Endothelial cell of umbilical vein (primary cell): ENCODE measurements at regions not wholly inside any gene's neighbourhood (a gene's known extent, or its start where the extent isn't known, plus 50 kb on each side); places are given as distances from the start of the nearest gene placed in this dataset.

Experiments used
- BruUV-seq: library from RNA; stranded (reverse); fragments of 400-500 nt; replicated peaks from 2 replicates; lab custom pipeline; 2021; lab: Mats Ljungman, UMichigan
- CTCF ChIA-PET: fragments of 300-600, 350-600 bp; sonication (Branson Sonifier 250); formaldehyde crosslinking; loops from one replicate; lab custom pipeline; 2021; ENCODE audit warnings: antibody characterized with exemption, inconsistent platforms; lab: Charles Lee
- POLR2A ChIA-PET: fragments of 300-600, 350-600 bp; sonication (Branson Sonifier 250); formaldehyde crosslinking; loops from one replicate; lab custom pipeline; 2021; ENCODE audit warnings: antibody characterized with exemption, inconsistent platforms; lab: Charles Lee
- DNase-seq: peaks from one replicate; pipeline ENCODE4 v3.0.0-alpha.2; 2011; ENCODE audit warnings: low read depth, low spot score
- FAIRE-seq: peaks from 2 replicates; lab custom pipeline; 2011; peaks lifted over from hg19 to GRCh38; lab: Jason Lieb, UNC
- H2AFZ ChIP-seq: 2 replicates; pipeline ENCODE4 v1.6.0; 2012; ENCODE audit warnings: low read depth, low read length, control low read depth, inconsistent platforms
- H3K27ac ChIP-seq: 2 replicates; pipeline ENCODE4 v1.5.1; 2011; ENCODE audit warnings: low read depth, mild to moderate bottlenecking, control low read depth, low read length, moderate library complexity; ENCODE audit not compliant: insufficient read depth
- H3K27me3 ChIP-seq, 2 experiments: 2 replicates each; pipeline versions ENCODE4 v1.6.0 to v1.6.1; 2011; ENCODE audit warnings: low read length in 2 of 2, mixed read lengths in 1 of 2; ENCODE audit not compliant: control insufficient read depth in 2 of 2, insufficient read depth in 2 of 2
- H3K36me3 ChIP-seq, 2 experiments: 2 replicates in 1 of 2; 3 replicates in 1 of 2; pipeline ENCODE4 v1.5.1; 2011; ENCODE audit warnings: low read length in 2 of 2, mild to moderate bottlenecking in 1 of 2, moderate library complexity in 1 of 2; ENCODE audit not compliant: control insufficient read depth in 2 of 2, insufficient read depth in 2 of 2; ENCODE audit errors: extremely low read depth in 1 of 2
- H3K4me1 ChIP-seq: 3 replicates; pipeline ENCODE4 v1.5.1; 2011; ENCODE audit warnings: mild to moderate bottlenecking, low read length; ENCODE audit not compliant: control insufficient read depth, insufficient read depth; ENCODE audit errors: extremely low read depth
- H3K4me2 ChIP-seq: 2 replicates; pipeline ENCODE4 v1.6.1; 2011; ENCODE audit warnings: low read length, control low read depth, mixed read lengths; ENCODE audit not compliant: insufficient read depth
- H3K4me3 ChIP-seq, 3 experiments: fragments of 200-600 bp in 1 of 3; sonication (generic), shearing (Covaris generic) in 1 of 3; replicated peaks in 1 of 3; 2 replicates each; pipeline ENCODE4 v1.5.1; 2011 to 2016; ENCODE audit warnings: control low read depth in 3 of 3, low read length in 3 of 3, mild to moderate bottlenecking in 2 of 3, inconsistent platforms in 1 of 3, low read depth in 1 of 3, moderate library complexity in 1 of 3; ENCODE audit not compliant: insufficient read depth in 1 of 3
- H3K79me2 ChIP-seq: 2 replicates; pipeline ENCODE4 v1.6.0; 2012; ENCODE audit warnings: low read length, inconsistent platforms; ENCODE audit not compliant: control insufficient read depth, insufficient read depth
- H3K9ac ChIP-seq: replicated peaks from 2 replicates; pipeline ENCODE3; 2011; ENCODE audit warnings: low read length, control low read depth; ENCODE audit not compliant: insufficient read depth; ENCODE audit errors: extremely low read depth
- H3K9me1 ChIP-seq: replicated peaks from 3 replicates; pipeline ENCODE4 v1.6.0; 2011; ENCODE audit warnings: mild to moderate bottlenecking, low read length; ENCODE audit not compliant: control insufficient read depth, insufficient read depth; ENCODE audit errors: extremely low read depth
- H3K9me3 ChIP-seq: replicated peaks from 2 replicates; pipeline ENCODE4 v1.5.1; 2012; ENCODE audit warnings: low read length, inconsistent platforms; ENCODE audit not compliant: control insufficient read depth, insufficient read depth
- H4K20me1 ChIP-seq: replicated peaks from 2 replicates; pipeline ENCODE3; 2011; ENCODE audit warnings: mild to moderate bottlenecking, low read length; ENCODE audit not compliant: control insufficient read depth, insufficient read depth; ENCODE audit errors: extremely low read depth
- EZH2 ChIP-seq: IDR thresholded peaks from 2 replicates; pipeline ENCODE4 v1.6.1; 2012; ENCODE audit warnings: borderline replicate concordance, low read depth, mild to moderate bottlenecking, moderate library complexity, low read length, inconsistent platforms; ENCODE audit not compliant: severe bottlenecking
- FOS ChIP-seq: IDR thresholded peaks from 2 replicates; pipeline ENCODE4 v1.6.1; 2011; ENCODE audit warnings: mild to moderate bottlenecking, low read length, moderate library complexity, borderline replicate concordance; ENCODE audit not compliant: insufficient read depth
- GATA2 ChIP-seq: IDR thresholded peaks from 2 replicates; pipeline ENCODE4 v1.7.0; 2011; ENCODE audit warnings: low read depth, mild to moderate bottlenecking, moderate library complexity, mixed read lengths, low read length; ENCODE audit not compliant: insufficient read length, insufficient read depth
- JUN ChIP-seq: IDR thresholded peaks from 2 replicates; pipeline ENCODE4 v1.6.1; 2011; ENCODE audit warnings: borderline replicate concordance, low read depth; ENCODE audit not compliant: insufficient read length, insufficient read depth
- MYC ChIP-seq: IDR thresholded peaks from one replicate; pipeline ENCODE4 v1.6.1; 2011; ENCODE audit warnings: mild to moderate bottlenecking, low read depth, low read length
- POLR2A ChIP-seq: IDR thresholded peaks from 2 replicates; pipeline ENCODE4 v1.6.1; 2012; ENCODE audit warnings: low read depth, mild to moderate bottlenecking, control low read depth, low read length
- POLR2AphosphoS5 ChIP-seq: IDR thresholded peaks from 2 replicates; pipeline ENCODE4 v1.6.1; 2012; ENCODE audit warnings: low read depth, mild to moderate bottlenecking, control low read depth, low read length, moderate library complexity; ENCODE audit not compliant: insufficient read depth
- dilution Hi-C: fragments of 300-500 bp; cut with MboI; formaldehyde crosslinking; loops from one replicate; pipeline ENCODE4 v1.15.0; 2019; ENCODE audit warnings: low sequenced_read_pairs; ENCODE audit not compliant: extremely low pct_ligation_motif_present
- intact Hi-C: fragments of 100-400 bp; cut with micrococcal nuclease; formaldehyde crosslinking; loops from one replicate; pipeline ENCODE4 v1.10.0; 2022
- TF ChIP-seq, protein P1 (sequence below): IDR thresholded peaks from 2 replicates; pipeline ENCODE4 v1.6.1; 2011; ENCODE audit not compliant: insufficient read depth, insufficient read length
- TF ChIP-seq, protein P2 (sequence below), 2 donors: IDR thresholded peaks; 1 replicate in 1 of 2; 2 replicates in 1 of 2; pipeline ENCODE4 v1.5.1; 2011; ENCODE audit warnings: low read length in 2 of 2, mild to moderate bottlenecking in 2 of 2, moderate library complexity in 2 of 2, control low read depth in 1 of 2, inconsistent platforms in 1 of 2, low read depth in 1 of 2; ENCODE audit not compliant: insufficient read depth in 1 of 2; ENCODE audit errors: extremely low read depth in 1 of 2

- CTCF ChIA-PET = no interaction called here
- FAIRE-seq (no peak), DNase-seq (no peak)
- Histone ChIP-seq H4K20me1 (no peaks in the 10 kb centered on the region), H2AFZ (no peak overlapping the region), H3K4me3 (no peak overlapping the region), H3K79me2 (no peaks in the 10 kb centered on the region), H3K9me1 (no peaks in the 10 kb centered on the region), H3K9me3 (peaks cover 4% of the 10 kb centered on the region), H3K4me1 (peaks cover 2% of the 10 kb centered on the region), H3K4me2 (no peak overlapping the region), H3K27me3 (no peaks in the 10 kb centered on the region), H3K36me3 (no peaks in the 10 kb centered on the region), H3K27ac (no peak overlapping the region), H3K9ac (no peak overlapping the region)
- TF ChIP-seq GATA2 (no peak), EZH2 (no peak), MYC (no peak), POLR2A (no peak), POLR2AphosphoS5 (no peak), JUN (no peak), FOS (no peak)
- TF ChIP-seq, protein P1, sequence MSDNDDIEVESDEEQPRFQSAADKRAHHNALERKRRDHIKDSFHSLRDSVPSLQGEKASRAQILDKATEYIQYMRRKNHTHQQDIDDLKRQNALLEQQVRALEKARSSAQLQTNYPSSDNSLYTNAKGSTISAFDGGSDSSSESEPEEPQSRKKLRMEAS = no peak
- TF ChIP-seq, protein P2, sequence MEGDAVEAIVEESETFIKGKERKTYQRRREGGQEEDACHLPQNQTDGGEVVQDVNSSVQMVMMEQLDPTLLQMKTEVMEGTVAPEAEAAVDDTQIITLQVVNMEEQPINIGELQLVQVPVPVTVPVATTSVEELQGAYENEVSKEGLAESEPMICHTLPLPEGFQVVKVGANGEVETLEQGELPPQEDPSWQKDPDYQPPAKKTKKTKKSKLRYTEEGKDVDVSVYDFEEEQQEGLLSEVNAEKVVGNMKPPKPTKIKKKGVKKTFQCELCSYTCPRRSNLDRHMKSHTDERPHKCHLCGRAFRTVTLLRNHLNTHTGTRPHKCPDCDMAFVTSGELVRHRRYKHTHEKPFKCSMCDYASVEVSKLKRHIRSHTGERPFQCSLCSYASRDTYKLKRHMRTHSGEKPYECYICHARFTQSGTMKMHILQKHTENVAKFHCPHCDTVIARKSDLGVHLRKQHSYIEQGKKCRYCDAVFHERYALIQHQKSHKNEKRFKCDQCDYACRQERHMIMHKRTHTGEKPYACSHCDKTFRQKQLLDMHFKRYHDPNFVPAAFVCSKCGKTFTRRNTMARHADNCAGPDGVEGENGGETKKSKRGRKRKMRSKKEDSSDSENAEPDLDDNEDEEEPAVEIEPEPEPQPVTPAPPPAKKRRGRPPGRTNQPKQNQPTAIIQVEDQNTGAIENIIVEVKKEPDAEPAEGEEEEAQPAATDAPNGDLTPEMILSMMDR (IDR thresholded peaks at IDR 0.05; ENCODE audit: extremely low read depth in 1 of 2, insufficient read depth in 1 of 2, low read depth in 1 of 2, low read length in 2 of 2) = no peak
- dilution Hi-C loops (no loop called here), intact Hi-C loops (no loop called here)
- BruUV-seq = no TSS peak
- POLR2A ChIA-PET = no interaction called here
Observed at GRCh38 chr15:94031072-94031471, 200.3 kb upstream of the MCTP2 start.
